AG08396 (cell line): ENCODE measurements at regions not wholly inside any gene's neighbourhood (a gene's known extent, or its start where the extent isn't known, plus 50 kb on each side); places are given as distances from the start of the nearest gene placed in this dataset.

Experiments
- DNase-seq: peaks from one replicate; pipeline ENCODE4 v3.0.0; 2012; ENCODE audit warnings: low spot score, mixed read lengths

DNA sequence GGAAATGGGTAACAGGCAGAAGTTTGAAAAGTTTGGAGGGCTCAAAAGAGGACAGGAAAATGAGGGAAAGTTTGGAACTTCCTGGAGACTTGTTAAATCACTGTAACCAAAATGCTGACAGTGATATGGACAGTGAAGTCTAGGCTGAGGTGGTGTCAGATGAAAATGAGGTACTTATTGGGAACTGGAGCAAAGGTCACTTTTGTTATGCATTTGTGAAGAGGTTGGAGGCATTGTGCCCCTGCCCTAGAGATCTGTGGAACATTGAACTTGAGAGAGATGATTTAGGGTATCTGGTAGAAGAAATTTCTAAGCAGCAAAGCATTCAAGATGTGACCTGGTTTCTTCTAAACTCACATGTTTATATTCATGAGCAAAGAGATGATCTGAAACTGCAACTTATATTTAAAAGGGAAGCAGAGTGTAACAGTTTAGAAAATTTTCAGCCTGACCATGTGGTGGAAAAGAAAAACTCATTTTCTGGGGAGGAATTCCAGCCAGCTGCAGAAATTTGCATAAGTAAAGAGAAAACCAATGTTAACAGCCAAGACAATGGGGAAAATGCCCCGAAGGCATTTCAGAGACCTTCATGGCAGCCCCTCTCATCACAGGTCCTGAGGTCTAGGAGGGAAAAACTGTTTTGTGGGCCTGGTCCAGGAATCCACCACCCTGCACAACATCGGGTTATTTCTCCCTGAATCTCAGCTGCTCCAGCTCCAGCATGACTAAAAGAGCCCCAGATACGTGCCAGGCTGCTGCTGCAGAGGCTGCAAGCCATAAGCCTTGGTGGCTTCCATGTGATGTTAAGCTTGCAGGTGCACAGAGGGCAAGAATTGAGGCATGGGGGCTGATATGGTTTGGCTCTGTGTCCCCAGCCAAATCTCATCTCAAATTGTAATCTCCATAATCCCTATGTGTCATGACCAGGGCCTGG is 632.5 kb upstream of the GNPDA2 start:
- DNase-seq: no peak

DNA sequence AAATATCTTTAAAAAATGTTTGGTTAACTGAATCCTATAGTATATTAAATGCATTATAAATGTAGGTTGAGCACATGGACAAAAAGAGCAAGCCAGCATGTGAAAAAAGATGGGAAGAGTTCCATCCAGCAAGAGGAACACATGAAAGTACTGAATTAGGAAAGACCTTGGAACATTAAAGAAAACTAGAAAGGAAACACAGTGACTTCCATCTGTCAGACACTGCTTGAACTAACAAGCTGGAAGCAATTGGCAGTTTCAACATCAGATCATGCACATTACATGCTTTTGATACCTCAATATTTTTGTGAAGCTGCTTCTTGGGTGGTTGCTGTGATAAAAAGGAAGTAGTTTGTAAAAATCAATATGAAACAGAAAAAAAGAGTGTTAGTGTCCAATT is 626.8 kb upstream of the GNPDA2 start:
- no peak for DNase-seq

- DNase-seq: no peak
These were observed 624.1 kb upstream of the GNPDA2 start for GRCh38 chr4:45350438-45350837.

GRCh38 chr4:45349859-45350258 is 623.5 kb upstream of the GNPDA2 start:
- no peak for DNase-seq

- no peak for DNase-seq
These were observed 620.6 kb upstream of the GNPDA2 start for GRCh38 chr4:45346816-45347435.

DNA sequence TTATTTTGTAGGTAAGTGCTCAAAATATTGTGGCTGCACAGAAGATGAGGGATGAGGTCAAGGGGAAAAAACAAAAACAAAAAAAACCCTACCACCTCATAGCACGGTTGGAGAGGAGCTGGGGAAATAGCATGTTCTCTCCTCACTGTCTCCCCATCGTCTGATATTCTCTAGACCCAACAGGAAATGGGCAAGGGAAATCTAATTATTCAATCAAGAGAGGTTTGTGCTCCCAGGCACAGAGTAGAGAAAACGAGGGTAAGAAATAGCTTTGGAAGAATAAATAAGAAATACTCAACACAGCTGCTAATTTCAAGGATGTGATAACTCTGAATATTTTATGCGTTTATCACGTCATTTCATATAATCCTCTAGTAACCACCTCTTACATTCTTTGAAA is 619.2 kb upstream of the GNPDA2 start:
- DNase-seq: no peak

DNA sequence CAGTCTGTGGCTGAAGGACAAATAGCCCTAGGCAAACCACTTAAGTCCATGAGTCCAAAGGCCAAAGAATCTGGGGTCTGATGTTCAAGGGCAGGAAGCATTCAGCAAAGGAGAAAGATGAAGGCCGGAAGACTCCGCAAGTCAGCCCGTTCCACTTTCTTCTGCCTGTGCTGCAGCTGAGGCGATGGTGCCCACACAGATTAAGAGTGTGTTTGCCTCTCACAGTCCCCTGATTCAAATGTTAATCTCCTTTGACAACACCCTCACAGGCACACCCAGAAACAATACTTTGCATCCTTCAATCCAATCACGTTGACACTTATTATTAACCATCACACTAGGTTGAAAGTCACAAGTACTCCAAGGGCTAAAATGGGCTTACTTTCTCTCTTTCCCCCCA is 605.4 kb upstream of the GNPDA2 start:
- DNase-seq: no peak

- no peak for DNase-seq
These were observed 601.2 kb upstream of the GNPDA2 start for GRCh38 chr4:45327544-45327943.

DNA sequence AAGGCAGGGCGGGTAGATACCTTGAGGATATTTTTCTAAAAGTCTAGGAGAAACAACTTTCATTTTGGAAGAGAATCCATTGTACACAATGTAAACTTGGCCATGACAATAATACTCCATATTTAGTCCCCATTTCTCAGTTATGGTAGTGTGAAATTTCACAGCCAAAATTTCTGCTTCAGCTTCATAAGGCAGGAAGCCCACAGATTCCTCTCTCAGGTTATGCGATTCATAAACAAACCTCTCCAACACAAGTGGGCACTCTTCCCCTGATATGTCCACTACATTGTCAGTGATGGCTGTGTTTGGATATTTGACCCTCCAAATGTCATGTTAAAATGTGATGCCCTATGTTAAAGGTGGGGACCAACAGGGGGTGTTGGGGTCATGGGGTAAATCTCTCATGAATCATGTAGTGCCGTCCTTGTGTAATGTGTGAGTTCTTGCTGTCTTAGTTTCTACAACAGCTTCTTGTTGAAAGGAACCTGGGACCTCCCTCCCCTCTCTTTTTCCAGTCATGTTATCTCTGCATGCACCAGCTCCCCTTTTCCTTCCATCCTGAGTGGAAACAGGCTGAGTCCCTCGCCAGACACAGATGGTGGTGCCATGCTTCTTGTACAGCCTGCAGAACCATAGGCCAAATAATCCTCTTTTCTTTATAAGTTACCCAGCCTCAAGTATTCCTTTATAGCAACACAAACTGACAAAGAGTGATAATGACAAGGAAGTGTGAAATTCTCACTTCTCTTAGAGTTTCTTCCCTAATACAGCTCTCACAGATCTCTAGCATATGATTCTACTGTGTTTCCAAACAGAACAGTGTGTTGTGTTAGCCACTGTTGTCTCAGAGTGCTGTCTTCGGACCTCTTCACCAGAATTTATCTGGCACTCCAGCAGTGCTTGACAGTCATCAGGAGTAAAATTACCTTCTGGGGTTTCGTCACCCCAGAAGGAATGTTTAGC is 598.4 kb upstream of the GNPDA2 start:
- DNase-seq: no peak

- DNase-seq: no peak
These were observed 597.2 kb upstream of the GNPDA2 start for GRCh38 chr4:45323453-45324058.

GRCh38 chr4:45317739-45318138 is 591.4 kb upstream of the GNPDA2 start:
- DNase-seq: no peak

DNA sequence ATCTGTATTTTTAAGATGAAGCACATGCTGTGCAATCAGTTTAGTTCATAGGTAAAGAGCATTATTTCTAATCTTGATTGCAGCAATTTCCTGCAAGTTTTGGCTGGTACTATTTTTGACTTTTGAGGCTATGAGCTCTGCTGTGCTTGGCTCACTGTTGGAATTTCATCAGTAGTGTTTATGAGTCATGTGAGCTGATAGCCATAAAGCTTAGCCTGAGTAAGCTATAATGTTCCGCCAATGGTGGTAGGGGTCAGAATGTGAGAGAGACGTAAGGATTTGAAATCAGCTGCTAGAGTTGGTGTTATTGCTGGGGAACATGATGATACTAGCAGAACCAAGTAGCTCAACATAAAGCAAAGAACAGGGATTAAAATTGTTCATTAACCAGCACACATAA is 590.9 kb upstream of the GNPDA2 start:
- no peak for DNase-seq

- DNase-seq: no peak
These were observed 589.9 kb upstream of the GNPDA2 start for GRCh38 chr4:45316257-45316656.

- no peak for DNase-seq
These were observed 576.5 kb upstream of the GNPDA2 start for GRCh38 chr4:45302828-45303227.

- no peak for DNase-seq
These were observed 568.1 kb upstream of the GNPDA2 start for GRCh38 chr4:45294464-45294863.

- no peak for DNase-seq
These were observed 567.0 kb upstream of the GNPDA2 start for GRCh38 chr4:45293335-45293734.

DNA sequence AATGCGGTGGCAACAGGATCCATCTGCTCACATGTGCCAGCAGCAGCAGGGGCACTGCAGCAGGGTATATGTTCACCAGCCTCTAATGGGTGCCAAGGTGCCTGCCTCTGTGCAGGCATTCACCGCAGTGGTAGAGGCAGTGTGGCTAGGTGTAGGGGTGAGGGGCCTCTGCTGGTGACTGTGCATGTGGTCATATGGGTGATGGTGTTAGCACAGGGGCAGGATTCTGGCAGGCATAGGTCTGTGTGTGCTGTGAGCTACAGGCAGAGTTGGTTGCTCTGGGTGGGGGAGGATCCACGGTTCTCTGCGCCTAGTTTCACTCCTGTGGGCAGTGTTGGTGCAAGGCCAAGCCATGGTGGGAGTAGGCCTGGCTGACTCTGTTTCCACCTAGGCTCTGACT is 566.5 kb upstream of the GNPDA2 start:
- DNase-seq: no peak

DNA sequence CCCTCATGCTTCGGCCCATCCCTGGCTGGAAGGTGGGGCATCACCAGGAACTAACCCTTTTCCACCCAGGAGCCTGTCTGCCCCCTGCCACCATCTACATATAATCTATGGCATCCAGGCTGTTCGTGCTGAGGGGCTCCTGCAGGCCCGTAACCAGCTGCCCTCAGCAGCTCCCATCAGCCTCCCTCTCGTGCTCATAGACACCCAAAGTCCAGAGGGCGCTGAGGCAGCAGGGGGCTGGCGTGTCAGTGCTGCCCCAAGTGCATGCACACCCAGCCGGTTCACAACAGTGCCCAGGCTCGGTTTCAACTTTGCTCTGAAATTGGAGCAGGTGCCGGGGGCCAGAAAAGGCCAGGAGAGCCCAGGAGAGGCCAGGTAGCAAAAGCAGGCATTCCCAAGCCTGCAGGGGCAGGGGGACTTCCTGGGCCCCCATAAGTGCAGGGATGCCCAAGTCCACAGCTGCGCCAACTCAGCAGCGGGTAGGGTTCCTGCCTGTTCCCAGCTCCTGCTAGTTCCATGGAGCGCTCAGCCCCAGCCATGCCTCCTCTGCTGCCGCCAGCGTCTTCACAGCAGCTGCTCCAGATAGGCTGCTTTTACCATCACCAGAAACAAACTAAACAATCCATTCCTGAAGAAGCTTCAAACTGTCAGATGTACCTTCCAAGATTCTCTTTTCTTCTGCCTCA is 558.2 kb upstream of the GNPDA2 start:
- no peak for DNase-seq

- no peak for DNase-seq
These were observed 557.0 kb upstream of the GNPDA2 start for GRCh38 chr4:45283352-45283751.

- no peak for DNase-seq
These were observed 553.8 kb upstream of the GNPDA2 start for GRCh38 chr4:45280121-45280520.

DNA sequence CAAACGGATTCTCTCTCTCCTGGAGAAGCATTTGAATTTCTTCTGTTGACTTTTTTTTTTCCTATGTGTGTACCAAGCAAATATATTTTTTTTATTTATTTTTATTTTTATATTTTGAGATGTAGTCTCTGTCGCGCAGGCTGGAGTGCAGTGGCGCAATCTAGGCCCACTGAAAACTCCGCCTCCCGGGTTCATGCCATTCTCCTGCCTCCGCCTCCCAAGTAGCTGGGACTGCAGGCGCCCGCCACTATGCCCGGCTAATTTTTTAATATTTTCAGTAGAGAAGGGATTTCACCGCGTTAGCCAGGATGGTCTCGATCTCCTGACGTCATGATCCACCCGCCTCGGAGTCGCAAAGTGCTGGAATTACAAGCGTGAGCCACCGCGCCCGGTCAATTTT is 549.5 kb upstream of the GNPDA2 start:
- DNase-seq: no peak
